Natural killer cell (primary cell): ENCODE measurements at regions not wholly inside any gene's neighbourhood (a gene's known extent, or its start where the extent isn't known, plus 50 kb on each side); places are given as distances from the start of the nearest gene placed in this dataset.

Experiments
- ATAC-seq, 3 donors: fragments of 150-1000 bp in 2 of 3; fragments of 200-7000 bp in 1 of 3; cut with Tn5 transposase; 1 replicate in 1 of 3; 2 replicates in 2 of 3; pipeline ENCODE4 v1.10.0; 2021; ENCODE audit warnings: mild to moderate bottlenecking in 2 of 3, moderate library complexity in 2 of 3
- DNase-seq, 2 donors: peaks; one replicate each; pipeline versions ENCODE4 v3.0.0 to v3.0.0-alpha.2; 2013 to 2021; ENCODE audit warnings: mixed read lengths in 1 of 2
- H3K27ac ChIP-seq: one replicate; pipeline ENCODE4 v1.5.1; 2013; ENCODE audit warnings: mild to moderate bottlenecking, low read length
- H3K27me3 ChIP-seq: one replicate; pipeline ENCODE4 v1.6.1; 2013; ENCODE audit warnings: low read length; ENCODE audit not compliant: control insufficient read depth, insufficient read depth
- H3K36me3 ChIP-seq: one replicate; pipeline ENCODE4 v1.6.1; 2013; ENCODE audit warnings: low read length; ENCODE audit not compliant: control insufficient read depth, insufficient read depth
- H3K4me1 ChIP-seq: one replicate; pipeline ENCODE4 v1.6.1; 2013; ENCODE audit warnings: low read length; ENCODE audit not compliant: control insufficient read depth, insufficient read depth
- H3K4me3 ChIP-seq: one replicate; pipeline ENCODE4 v1.5.1; 2013; ENCODE audit warnings: low read length
- H3K9me3 ChIP-seq: one replicate; pipeline ENCODE4 v1.6.1; 2013; ENCODE audit warnings: low read length; ENCODE audit not compliant: control insufficient read depth, insufficient read depth
- H3K27ac Mint-ChIP-seq, 2 donors: one replicate each; pipeline ENCODE4 v1.8.0; 2022; ENCODE audit warnings: mild to moderate bottlenecking in 2 of 2, mixed read lengths in 2 of 2, moderate library complexity in 1 of 2
- H3K27me3 Mint-ChIP-seq, 2 donors: one replicate each; pipeline ENCODE4 v1.8.0; 2022; ENCODE audit warnings: low read depth in 2 of 2, mixed read lengths in 2 of 2
- H3K36me3 Mint-ChIP-seq: one replicate; pipeline ENCODE4 v1.8.0; 2022; ENCODE audit warnings: mixed read lengths
- H3K4me1 Mint-ChIP-seq, 2 donors: one replicate each; pipeline ENCODE4 v1.8.0; 2022; ENCODE audit warnings: mixed read lengths in 2 of 2
- H3K4me3 Mint-ChIP-seq: one replicate; pipeline ENCODE4 v1.8.0; 2022; ENCODE audit warnings: mild to moderate bottlenecking, moderate library complexity, mixed read lengths
- H3K9me3 Mint-ChIP-seq, 2 donors: one replicate each; pipeline ENCODE4 v1.8.0; 2022; ENCODE audit warnings: mixed read lengths in 2 of 2
- CTCF ChIP-seq: fragments of 200-600 bp; IDR thresholded peaks from one replicate; pipeline ENCODE4 v1.8.0; 2022; ENCODE audit warnings: antibody characterized with exemption
- WGBS: methylation state at CpG from one replicate; pipeline ENCODE4 v1.1.7; 2013; ENCODE audit warnings: missing lambda C conversion rate; ENCODE audit not compliant: insufficient coverage; 5-methylcytosine and 5-hydroxymethylcytosine counted together
- intact Hi-C: fragments of 100-400 bp; cut with micrococcal nuclease; formaldehyde crosslinking; loops from one replicate; pipeline ENCODE4 v1.14.2; 2022

- ATAC-seq, result no peak
- Histone ChIP-seq H3K9me3 (no peaks in the 10 kb centered on the region), H3K4me1 (no peaks in the 10 kb centered on the region), H3K4me3 (no peak overlapping the region), H3K27ac (no peak overlapping the region), H3K27me3 (no peaks in the 10 kb centered on the region), H3K36me3 (no peaks in the 10 kb centered on the region)
- Mint-ChIP-seq H3K9me3 (no peaks in the 10 kb centered on the region), H3K36me3 (no peaks in the 10 kb centered on the region), H3K27ac (no peak overlapping the region), H3K4me1 (no peaks in the 10 kb centered on the region), H3K27me3 (peaks cover 2 to 19% of the 10 kb centered on the region in 2 donors), H3K4me3 (no peak overlapping the region)
- TF ChIP-seq CTCF, result no peak
- DNase-seq, result no peak
- 65% methylated on average over 4 of the region's 6 CpGs for WGBS
- intact Hi-C loops, result no loop called here
Observed at GRCh38 chr4:38233727-38234480, 273.7 kb downstream of the PTTG2 start.

GRCh38 chr4:38235354-38235753, 275.2 kb downstream of the PTTG2 start:
- Mint-ChIP-seq H3K4me3 (no peak overlapping the region), H3K27ac (no peak overlapping the region), H3K9me3 (no peaks in the 10 kb centered on the region), H3K27me3 (peaks cover 5 to 19% of the 10 kb centered on the region in 2 donors), H3K36me3 (no peaks in the 10 kb centered on the region), H3K4me1 (no peaks in the 10 kb centered on the region)
- H3K4me1 ChIP-seq, result no peaks in the 10 kb centered on the region
- DNase-seq (no peak), ATAC-seq (no peak)
- no peaks in the 10 kb centered on the region for H3K27me3 ChIP-seq
- H3K4me3 ChIP-seq, result no peak overlapping the region
- intact Hi-C loops, result no loop called here
- 92% methylated on average over 2 of the region's 3 CpGs for WGBS
- H3K36me3 ChIP-seq, result no peaks in the 10 kb centered on the region
- no peaks in the 10 kb centered on the region for H3K9me3 ChIP-seq
- no peak for TF ChIP-seq CTCF
- H3K27ac ChIP-seq, result no peak overlapping the region

GRCh38 chr4:38236003-38236402, 275.8 kb downstream of the PTTG2 start:
- no peaks in the 10 kb centered on the region for H3K36me3 ChIP-seq
- WGBS, result 83% methylated on average over 8 of the region's 8 CpGs
- H3K4me3 ChIP-seq, result no peak overlapping the region
- no peaks in the 10 kb centered on the region for H3K9me3 ChIP-seq
- TF ChIP-seq CTCF, result no peak
- no peaks in the 10 kb centered on the region for H3K27me3 ChIP-seq
- DNase-seq (no peak), ATAC-seq (no peak)
- H3K4me1 Mint-ChIP-seq, result no peaks in the 10 kb centered on the region
- no peaks in the 10 kb centered on the region for H3K4me1 ChIP-seq
- H3K36me3 Mint-ChIP-seq, result no peaks in the 10 kb centered on the region
- intact Hi-C loops, result no loop called here
- H3K27ac Mint-ChIP-seq, result no peak overlapping the region
- H3K27me3 Mint-ChIP-seq, result peaks cover 5 to 19% of the 10 kb centered on the region in 2 donors
- no peak overlapping the region for H3K27ac ChIP-seq
- H3K4me3 Mint-ChIP-seq, result no peak overlapping the region
- H3K9me3 Mint-ChIP-seq, result no peaks in the 10 kb centered on the region

GRCh38 chr4:38236503-38236902, 276.3 kb downstream of the PTTG2 start:
- Histone ChIP-seq H3K36me3 (no peaks in the 10 kb centered on the region), H3K27ac (no peak overlapping the region), H3K9me3 (no peaks in the 10 kb centered on the region), H3K4me1 (no peaks in the 10 kb centered on the region), H3K27me3 (no peaks in the 10 kb centered on the region), H3K4me3 (no peak overlapping the region)
- no peak for TF ChIP-seq CTCF
- Mint-ChIP-seq H3K9me3 (no peaks in the 10 kb centered on the region), H3K27ac (no peak overlapping the region), H3K27me3 (peaks cover 5 to 19% of the 10 kb centered on the region in 2 donors), H3K36me3 (no peaks in the 10 kb centered on the region), H3K4me3 (no peak overlapping the region), H3K4me1 (no peaks in the 10 kb centered on the region)
- 81% methylated on average over 1 of the region's 3 CpGs for WGBS
- ATAC-seq (no peak), DNase-seq (no peak)
- intact Hi-C loops, result no loop called here
